MM.1S (cell line): ENCODE measurements at regions not wholly inside any gene's neighbourhood (a gene's known extent, or its start where the extent isn't known, plus 50 kb on each side); places are given as distances from the start of the nearest gene placed in this dataset.

Source experiments
- DNase-seq: peaks from one replicate; pipeline ENCODE4 v3.0.0-alpha.2; 2015
- H2AFZ ChIP-seq: fragments of 300-600 bp; sonication (generic); 2 replicates; pipeline ENCODE4 v1.6.0; 2016; ENCODE audit warnings: antibody characterized with exemption, low read length
- H3F3A ChIP-seq: fragments of 300-600 bp; sonication (generic); 2 replicates; pipeline ENCODE4 v1.6.1; 2016; ENCODE audit warnings: mild to moderate bottlenecking, antibody characterized with exemption, low read length, moderate library complexity, mixed read lengths; ENCODE audit not compliant: insufficient read depth
- H3K27ac ChIP-seq: fragments of 300-600 bp; sonication (generic); 2 replicates; pipeline ENCODE4 v1.5.1; 2016; ENCODE audit warnings: mild to moderate bottlenecking, low read length
- H3K27me3 ChIP-seq: fragments of 300-600 bp; sonication (generic); replicated peaks from 2 replicates; pipeline ENCODE4 v1.6.0; 2016; ENCODE audit warnings: low read length; ENCODE audit not compliant: insufficient read depth
- H3K36me3 ChIP-seq: fragments of 300-600 bp; sonication (generic); replicated peaks from 2 replicates; pipeline ENCODE4 v1.6.1; 2016; ENCODE audit warnings: mild to moderate bottlenecking, low read length, mixed read lengths; ENCODE audit not compliant: insufficient read depth
- H3K4me1 ChIP-seq: fragments of 300-600 bp; sonication (generic); 2 replicates; pipeline ENCODE4 v1.6.1; 2016; ENCODE audit warnings: low read length, mixed read lengths
- H3K4me2 ChIP-seq: fragments of 300-600 bp; sonication (generic); 2 replicates; pipeline ENCODE4 v1.6.0; 2016; ENCODE audit warnings: low read depth, low read length
- H3K4me3 ChIP-seq: fragments of 300-600 bp; sonication (generic); 2 replicates; pipeline ENCODE4 v1.5.1; 2016; ENCODE audit warnings: low read length, mixed read lengths
- H3K79me2 ChIP-seq: fragments of 300-600 bp; sonication (generic); 2 replicates; pipeline ENCODE4 v1.6.1; 2016; ENCODE audit warnings: mixed run types, low read length, mixed read lengths
- H3K9ac ChIP-seq: fragments of 300-600 bp; sonication (generic); 2 replicates; pipeline ENCODE4 v1.6.1; 2016; ENCODE audit warnings: low read length, mixed read lengths
- H3K9me2 ChIP-seq: fragments of 300-600 bp; sonication (generic); replicated peaks from 2 replicates; pipeline ENCODE4 v1.6.1; 2016; ENCODE audit warnings: mild to moderate bottlenecking, low read length, mixed read lengths; ENCODE audit not compliant: insufficient read depth
- H3K9me3 ChIP-seq: fragments of 300-600 bp; sonication (generic); replicated peaks from 2 replicates; pipeline ENCODE4 v1.6.1; 2016; ENCODE audit warnings: mild to moderate bottlenecking, low read length, mixed read lengths; ENCODE audit not compliant: insufficient read depth
- H4K20me1 ChIP-seq: fragments of 300-600 bp; sonication (generic); 2 replicates; pipeline ENCODE4 v1.6.1; 2016; ENCODE audit warnings: mild to moderate bottlenecking, low read length, moderate library complexity, mixed read lengths; ENCODE audit not compliant: insufficient read depth
- EZH2 ChIP-seq: fragments of 300-600 bp; sonication (generic); optimal IDR thresholded peaks from 2 replicates; pipeline ENCODE3; 2017; ENCODE audit warnings: low read depth, mild to moderate bottlenecking, antibody characterized with exemption, low read length, mixed read lengths
- EZH2phosphoT487 ChIP-seq: fragments of 300-600 bp; sonication (generic); IDR thresholded peaks from 2 replicates; pipeline ENCODE4 v1.6.1; 2018; ENCODE audit warnings: antibody characterized with exemption, low read length
- TF ChIP-seq, protein P1 (sequence below): fragments of 300-600 bp; sonication (generic); IDR thresholded peaks from 2 replicates; pipeline ENCODE4 v1.5.1; 2016; ENCODE audit warnings: antibody characterized with exemption, low read length, mixed read lengths

DNA sequence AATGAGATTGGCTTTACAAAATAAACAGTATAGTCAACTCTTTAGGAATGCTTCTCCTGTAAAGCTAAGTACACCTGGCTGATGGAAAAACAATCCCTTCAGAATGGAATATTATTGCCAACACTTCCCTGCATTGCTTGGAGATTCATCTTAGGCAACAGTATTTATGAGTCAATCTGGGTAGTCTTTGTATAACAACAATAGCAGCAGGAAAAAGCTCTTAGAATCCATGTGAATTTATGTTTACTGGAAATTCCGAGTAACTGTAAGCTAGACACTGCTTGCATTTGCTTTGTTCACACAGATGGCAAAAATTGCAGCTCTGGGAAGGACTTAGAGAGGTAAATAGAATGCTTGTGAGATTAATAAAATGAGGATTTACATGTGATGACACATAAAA is 101.7 kb upstream of the NTRK2 start:
- Histone ChIP-seq H3F3A (no peaks in the 10 kb centered on the region), H3K4me1 (no peaks in the 10 kb centered on the region), H3K4me3 (no peak overlapping the region), H3K9me2 (no peaks in the 10 kb centered on the region), H3K79me2 (no peaks in the 10 kb centered on the region), H3K27me3 (no peaks in the 10 kb centered on the region), H4K20me1 (no peaks in the 10 kb centered on the region), H3K27ac (no peak overlapping the region), H3K36me3 (no peaks in the 10 kb centered on the region), H2AFZ (no peak overlapping the region), H3K4me2 (no peak overlapping the region), H3K9me3 (no peaks in the 10 kb centered on the region), H3K9ac (no peak overlapping the region)
- TF ChIP-seq, protein P1, sequence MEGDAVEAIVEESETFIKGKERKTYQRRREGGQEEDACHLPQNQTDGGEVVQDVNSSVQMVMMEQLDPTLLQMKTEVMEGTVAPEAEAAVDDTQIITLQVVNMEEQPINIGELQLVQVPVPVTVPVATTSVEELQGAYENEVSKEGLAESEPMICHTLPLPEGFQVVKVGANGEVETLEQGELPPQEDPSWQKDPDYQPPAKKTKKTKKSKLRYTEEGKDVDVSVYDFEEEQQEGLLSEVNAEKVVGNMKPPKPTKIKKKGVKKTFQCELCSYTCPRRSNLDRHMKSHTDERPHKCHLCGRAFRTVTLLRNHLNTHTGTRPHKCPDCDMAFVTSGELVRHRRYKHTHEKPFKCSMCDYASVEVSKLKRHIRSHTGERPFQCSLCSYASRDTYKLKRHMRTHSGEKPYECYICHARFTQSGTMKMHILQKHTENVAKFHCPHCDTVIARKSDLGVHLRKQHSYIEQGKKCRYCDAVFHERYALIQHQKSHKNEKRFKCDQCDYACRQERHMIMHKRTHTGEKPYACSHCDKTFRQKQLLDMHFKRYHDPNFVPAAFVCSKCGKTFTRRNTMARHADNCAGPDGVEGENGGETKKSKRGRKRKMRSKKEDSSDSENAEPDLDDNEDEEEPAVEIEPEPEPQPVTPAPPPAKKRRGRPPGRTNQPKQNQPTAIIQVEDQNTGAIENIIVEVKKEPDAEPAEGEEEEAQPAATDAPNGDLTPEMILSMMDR, result no peak
- no peak for TF ChIP-seq EZH2phosphoT487
- TF ChIP-seq EZH2, result no peak
- no peak for DNase-seq

DNA sequence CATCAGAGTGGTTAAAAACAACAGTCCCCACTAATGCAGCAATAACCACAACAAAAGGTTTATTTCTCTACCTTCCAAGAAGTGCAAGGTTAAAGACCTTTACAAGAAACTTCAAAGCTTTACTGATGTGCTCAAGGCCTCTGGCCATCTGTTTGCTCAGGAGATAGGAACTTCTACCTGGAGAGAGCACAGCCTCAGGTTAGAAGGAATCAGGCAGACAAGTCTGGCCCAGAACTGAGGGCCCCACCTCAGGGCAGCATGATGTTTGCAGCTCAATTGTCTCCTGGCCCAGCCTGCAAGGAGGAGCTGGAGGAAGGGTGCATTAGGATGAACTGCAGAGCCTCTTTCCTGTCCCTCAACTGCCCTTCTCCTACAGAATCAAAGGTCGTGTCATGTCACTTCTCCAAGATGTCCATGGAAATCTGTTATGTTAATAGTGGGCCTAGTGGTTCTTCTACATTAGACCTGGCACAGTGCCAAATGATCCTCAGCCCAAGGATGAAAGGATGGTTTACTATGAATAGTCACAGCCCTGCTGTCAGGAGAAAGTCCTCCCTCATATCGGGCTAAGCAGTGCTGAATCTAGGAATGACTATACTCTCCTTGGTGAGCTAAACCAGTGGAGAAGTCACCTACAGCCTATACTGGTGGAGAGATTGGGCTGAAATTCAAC is 98.9 kb upstream of the NTRK2 start:
- Histone ChIP-seq H3K9me3 (no peaks in the 10 kb centered on the region), H3K9ac (no peak overlapping the region), H3F3A (no peaks in the 10 kb centered on the region), H2AFZ (no peak overlapping the region), H3K4me3 (no peak overlapping the region), H3K27me3 (no peaks in the 10 kb centered on the region), H3K9me2 (no peaks in the 10 kb centered on the region), H3K4me2 (no peak overlapping the region), H3K79me2 (no peaks in the 10 kb centered on the region), H3K4me1 (no peaks in the 10 kb centered on the region), H4K20me1 (no peaks in the 10 kb centered on the region), H3K36me3 (no peaks in the 10 kb centered on the region), H3K27ac (no peak overlapping the region)
- TF ChIP-seq EZH2phosphoT487, result no peak
- no peak for TF ChIP-seq EZH2
- TF ChIP-seq, protein P1, result no peak
- DNase-seq, result no peak

DNA sequence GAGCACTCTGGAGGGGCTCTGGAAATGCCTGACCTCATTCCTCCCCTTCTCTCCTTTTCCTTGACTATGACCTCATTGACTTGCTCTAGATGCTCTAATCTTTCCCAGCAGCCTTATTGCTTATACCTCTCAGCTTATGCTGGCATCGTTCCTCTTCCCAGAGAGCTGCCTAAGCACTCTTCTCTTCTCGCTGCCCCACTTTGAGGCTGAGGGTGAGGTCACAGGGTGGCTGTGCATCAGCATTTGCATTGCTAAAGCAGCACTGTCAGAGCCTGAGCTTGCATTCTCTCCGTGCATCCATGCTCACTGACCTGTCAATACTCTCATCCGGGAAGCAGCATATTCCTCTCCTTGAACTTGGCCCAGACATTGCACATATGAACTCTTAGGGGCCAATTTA is 96.4 kb upstream of the NTRK2 start:
- Histone ChIP-seq H3K27ac (no peak overlapping the region), H3K9me3 (no peaks in the 10 kb centered on the region), H3K4me2 (no peak overlapping the region), H3K4me3 (no peak overlapping the region), H3K9me2 (no peaks in the 10 kb centered on the region), H3F3A (no peaks in the 10 kb centered on the region), H3K9ac (no peak overlapping the region), H4K20me1 (no peaks in the 10 kb centered on the region), H3K27me3 (no peaks in the 10 kb centered on the region), H3K36me3 (no peaks in the 10 kb centered on the region), H3K79me2 (no peaks in the 10 kb centered on the region), H2AFZ (no peak overlapping the region), H3K4me1 (no peaks in the 10 kb centered on the region)
- no peak for TF ChIP-seq EZH2phosphoT487
- TF ChIP-seq EZH2, result no peak
- TF ChIP-seq, protein P1, result no peak
- no peak for DNase-seq
